ENCODE measurements at regions not wholly inside any gene's neighbourhood (a gene's known extent, or its start where the extent isn't known, plus 50 kb on each side); places are given as distances from the start of the nearest gene placed in this dataset.

DNA sequence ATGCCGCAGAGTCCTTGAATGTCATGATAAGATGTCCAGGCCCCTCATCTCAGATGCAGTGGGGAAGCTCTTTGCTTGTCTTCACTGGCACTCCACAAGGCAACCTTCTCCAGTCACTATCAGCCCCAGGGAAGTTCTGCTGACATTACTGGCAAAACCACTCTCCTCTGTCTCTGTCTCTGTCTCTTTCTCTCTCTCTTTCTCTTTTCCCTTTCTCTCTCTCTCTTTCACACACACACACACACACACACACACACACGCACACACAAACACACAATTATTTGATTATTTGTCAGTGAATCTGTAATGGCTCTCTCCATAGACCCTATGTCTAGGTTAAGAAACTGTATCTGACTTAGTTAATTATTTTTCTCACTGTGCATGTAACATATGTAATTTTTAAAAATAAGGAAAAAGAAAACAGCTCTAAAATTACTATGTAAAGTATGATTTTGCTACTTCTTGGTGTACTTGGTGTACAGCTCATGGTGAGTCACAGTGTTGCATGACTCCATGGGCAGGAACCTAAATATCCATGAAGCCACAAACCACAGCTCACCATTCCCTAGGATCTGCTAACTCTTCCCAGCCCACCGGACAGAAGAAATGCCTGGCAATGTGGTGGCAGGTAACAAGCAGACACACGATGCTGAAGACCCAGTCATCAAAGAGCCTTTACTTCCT is 594.9 kb upstream of the ID2 start:
- no peak for DNase-seq (ENCODE audit: low read depth)

DNA sequence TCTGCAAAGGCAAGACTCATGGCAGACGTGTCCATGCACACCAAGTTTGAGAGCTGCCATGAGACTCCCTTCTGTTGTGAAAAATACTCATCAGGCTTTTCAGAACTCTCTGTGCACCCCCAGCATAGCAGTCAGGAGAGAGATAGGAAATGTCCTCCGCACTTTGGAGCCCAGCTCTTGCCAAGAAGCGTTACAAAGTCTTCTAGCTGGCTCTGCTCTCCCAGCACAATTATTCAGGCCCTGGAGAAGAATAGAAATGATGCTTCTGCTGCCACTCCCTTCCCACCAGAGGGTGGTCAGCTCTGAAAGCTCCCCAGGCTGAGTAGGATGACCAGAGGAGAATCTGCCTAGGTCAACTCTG is 594.4 kb upstream of the ID2 start:
- no peak for DNase-seq (ENCODE audit: low read depth)

DNA sequence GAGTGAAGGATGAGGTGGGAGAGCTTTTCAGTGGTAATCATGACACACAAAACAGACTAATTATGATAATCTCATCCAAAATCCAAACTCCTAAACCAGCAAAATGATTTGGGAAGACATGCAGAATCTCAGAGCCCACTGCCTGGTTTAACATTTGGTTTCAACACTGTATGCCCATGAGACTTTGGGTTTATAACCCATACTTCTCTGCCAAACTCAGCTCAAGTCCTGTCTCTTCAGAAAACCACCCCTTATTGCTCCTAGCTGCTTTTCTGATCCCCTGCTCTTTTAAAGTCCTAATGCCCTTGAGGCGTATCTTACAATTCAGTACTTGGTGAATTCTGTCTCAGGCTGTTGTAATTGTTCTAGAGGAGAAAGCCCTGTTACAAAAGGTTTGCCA is 593.0 kb upstream of the ID2 start:
- DNase-seq (ENCODE audit: low read depth): no peak

DNA sequence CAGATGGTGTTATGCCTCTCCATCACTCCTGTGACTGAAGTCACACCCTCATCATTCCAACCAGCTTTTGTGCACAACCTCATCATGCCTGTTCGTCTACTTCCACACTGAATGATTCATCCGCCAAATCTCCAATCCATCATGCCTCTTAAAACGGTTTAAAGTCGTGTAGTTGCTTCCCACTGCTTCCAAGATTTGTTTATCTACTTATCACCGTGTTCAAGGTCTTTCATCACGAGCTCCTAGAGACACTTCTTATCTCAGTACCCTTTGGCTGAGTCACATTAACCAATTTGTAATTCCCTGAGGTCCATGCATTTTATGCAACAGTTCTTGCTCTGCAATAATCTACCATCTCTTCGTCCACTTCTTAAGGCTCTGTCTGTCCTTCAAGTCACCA is 592.3 kb upstream of the ID2 start:
- DNase-seq (ENCODE audit: low read depth): no peak

DNA sequence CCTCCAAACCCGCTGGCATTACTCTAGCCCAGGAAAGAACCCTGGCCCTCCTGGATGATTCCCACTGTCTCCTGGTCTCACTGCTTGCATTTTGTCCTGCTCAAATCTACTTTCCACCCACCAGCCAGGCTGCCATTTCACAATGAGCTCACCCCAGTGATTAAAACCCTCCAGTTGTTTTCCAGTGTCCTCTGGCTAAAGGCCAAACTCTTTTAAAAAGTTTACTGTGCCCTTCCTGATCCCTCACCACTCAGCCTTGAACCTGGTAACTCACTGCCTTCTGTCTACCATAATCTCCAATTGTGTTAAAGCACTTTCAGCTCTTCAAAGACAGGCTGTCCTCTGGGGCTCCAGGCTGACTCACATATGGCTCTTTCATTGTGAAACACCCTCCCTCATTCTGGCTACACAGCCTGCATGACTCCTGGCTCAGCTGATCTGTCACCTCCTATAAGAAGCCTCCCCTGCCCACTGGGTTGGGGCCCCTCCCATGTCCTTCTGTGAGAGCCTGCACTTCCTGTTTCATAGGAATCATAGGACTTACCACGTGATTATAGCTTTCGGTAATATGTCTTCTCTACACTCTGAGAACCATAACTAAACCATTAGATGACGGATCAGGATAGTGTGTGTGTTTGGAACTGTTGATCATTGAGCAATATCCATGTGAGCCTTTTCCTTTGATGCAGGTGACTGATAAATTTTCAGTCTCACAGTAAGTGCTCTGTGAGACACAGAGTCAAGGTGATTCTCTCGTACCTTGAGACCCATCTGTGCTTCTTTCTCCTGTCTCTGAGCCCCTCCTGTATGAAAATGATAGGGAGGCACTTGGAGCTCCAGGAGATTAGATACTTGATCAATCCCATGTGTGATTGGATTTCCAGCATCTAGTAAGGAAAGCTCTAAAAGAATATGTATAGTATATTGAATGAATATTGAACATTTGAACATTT is 590.8 kb upstream of the ID2 start:
- DNase-seq (ENCODE audit: low read depth): no peak

DNA sequence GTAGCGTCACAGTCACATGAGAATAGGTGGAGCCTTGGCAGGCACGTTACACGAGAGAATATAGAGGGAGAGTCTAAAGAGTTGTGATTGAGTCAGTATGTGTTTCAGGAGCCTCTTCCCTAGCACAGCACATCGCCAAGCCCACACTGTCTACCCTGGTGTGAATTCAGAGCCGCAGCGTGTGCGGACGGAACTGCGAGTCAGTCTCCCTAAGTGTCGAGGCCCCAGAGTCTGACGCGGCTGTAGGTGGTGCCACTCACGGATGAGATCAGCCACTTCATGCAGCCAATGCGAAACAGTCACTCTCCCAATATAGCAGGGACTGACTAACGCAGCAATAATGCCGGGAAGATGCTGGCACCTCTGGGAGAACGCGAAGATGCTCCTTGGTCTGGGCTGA is 587.3 kb upstream of the ID2 start:
- DNase-seq (ENCODE audit: low read depth): no peak

DNA sequence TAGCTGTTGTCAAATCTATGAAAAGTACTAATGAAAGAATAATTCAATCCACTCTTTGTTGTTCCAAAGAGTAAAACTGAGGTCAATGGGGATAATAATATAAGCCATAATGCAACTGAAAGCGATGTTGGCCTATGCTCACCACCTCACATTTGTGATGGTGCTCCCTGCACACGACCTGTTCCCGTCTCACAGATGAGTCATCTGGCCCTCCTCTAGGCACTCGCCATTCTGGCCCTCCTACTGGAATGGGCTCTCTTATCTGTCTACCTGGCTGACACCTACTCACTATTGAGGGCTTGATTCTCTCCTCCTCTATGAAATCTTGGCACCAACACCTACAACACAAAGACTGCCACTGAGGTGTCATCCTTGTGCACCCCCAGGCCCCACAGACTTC is 585.9 kb upstream of the ID2 start:
- no peak for DNase-seq (ENCODE audit: low read depth)

DNA sequence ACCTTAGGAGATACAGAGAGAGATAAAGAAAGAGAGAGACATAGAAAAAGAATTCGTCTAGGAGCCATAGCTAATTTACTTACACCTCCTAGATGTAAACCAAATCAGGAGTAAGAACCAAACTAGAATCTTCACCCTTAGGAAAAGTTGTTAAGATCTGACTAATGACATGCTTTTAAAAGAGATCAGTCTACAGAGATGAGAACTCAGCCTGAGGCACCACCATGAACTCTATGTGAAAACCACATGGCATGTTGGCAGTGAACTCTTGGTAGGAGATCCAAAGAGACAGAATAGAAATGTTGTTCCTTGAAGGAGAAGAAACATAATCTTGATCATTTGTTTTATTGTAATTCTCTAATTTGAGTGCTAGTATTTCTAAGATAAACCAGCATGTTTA is 585.4 kb upstream of the ID2 start:
- DNase-seq (ENCODE audit: low read depth): no peak

DNA sequence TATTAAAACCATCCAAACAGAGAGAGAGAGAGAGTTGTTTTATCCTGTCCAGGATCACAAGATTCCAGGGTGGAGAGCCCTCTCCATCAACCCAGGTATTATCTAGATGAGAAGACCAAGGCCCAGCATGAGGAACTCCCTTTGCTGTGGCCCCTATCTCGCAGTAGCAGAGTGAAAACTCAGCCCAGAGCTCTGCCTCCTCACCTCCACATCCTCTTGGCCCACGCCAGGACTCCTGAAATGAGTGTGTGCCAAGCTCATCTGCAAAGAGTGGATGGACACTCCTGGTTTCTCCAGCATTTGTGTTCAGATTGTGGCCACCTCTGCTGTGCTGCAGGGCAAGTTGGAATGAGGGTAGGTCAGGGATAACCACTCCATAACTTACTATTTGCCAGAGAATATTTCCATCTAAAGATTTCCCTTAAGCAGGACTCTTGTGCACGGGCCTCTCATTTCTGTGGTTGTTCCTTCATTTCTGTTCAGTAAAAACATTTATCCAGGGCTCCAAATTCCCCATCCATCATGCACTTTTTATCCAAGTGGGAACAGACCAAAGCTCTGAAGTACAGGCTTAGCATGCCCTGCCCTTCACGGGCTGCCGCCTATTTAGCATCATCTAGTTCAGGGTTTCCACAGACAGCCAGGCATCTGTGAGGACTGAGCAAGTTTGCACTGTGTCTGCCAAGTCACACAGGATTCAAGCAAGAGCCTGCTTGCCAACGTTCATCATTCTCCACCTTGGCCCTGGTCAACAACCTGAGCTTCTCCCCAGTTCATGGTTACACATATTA is 583.2 kb upstream of the ID2 start:
- DNase-seq (ENCODE audit: low read depth): no peak

DNA sequence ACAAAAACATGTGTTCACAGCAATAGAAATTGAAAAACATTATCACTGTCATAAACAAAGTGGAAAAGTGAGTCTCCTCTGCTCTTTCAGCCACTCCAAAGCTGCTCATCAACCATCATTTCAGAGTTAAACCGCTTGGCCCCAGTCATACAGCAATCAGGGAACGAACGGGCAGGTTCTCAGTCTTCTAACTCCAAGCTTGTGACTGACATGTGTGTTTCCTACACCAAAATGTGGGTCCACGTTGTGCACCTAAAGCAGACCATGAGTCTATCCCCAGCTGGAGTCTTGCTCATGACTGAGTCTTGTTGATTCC is 582.6 kb upstream of the ID2 start:
- no peak for DNase-seq (ENCODE audit: low read depth)

DNA sequence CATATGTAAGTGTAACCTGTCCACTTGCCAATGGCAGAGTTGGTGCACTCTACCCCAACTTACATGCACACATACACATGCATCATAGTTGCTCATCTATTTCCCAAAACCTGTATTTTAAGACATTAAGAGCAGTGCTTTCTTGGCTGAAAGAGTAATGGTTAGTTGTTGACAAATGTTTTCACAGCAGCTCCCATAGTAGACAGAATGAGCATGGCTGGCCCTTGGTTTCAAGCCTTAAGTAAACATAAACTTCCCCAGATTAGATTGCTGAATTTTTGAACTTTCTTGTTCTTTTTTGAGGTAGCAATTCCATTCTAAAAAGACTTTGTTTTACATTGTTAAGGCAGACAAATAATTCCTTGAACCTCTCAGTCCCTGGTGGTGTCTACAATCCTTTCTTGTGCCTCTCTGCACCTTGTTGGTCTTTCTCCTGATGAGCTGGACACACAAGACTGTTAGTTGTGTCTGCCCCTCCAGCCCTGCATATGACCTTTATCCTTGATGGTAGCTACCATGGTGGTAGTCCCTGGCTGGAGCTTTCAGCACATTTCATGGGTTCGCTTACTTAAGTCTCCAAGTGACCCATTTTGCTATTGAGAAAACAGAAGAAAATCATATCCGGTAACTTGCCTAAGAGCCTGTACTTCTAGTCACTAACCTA is 580.1 kb upstream of the ID2 start:
- DNase-seq (ENCODE audit: low read depth): no peak

DNA sequence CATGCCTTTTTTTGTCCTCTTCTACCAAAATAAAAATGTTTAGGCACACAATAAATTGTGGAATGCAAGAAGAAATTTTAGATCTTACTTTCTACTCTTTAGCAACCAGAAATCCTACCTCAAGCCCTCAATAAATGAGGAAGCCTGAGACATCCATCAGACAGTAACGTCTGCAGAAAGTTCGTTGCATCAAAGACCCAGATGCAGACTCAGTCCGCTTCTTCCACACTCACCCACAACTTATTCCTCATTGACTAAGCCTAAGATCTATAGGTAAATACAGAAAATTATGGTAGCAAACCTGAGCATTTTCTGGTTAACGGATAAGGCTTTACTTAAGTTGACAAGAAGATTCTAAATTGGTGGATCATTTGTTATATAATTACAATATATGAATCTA is 579.4 kb upstream of the ID2 start:
- DNase-seq (ENCODE audit: low read depth): no peak

DNA sequence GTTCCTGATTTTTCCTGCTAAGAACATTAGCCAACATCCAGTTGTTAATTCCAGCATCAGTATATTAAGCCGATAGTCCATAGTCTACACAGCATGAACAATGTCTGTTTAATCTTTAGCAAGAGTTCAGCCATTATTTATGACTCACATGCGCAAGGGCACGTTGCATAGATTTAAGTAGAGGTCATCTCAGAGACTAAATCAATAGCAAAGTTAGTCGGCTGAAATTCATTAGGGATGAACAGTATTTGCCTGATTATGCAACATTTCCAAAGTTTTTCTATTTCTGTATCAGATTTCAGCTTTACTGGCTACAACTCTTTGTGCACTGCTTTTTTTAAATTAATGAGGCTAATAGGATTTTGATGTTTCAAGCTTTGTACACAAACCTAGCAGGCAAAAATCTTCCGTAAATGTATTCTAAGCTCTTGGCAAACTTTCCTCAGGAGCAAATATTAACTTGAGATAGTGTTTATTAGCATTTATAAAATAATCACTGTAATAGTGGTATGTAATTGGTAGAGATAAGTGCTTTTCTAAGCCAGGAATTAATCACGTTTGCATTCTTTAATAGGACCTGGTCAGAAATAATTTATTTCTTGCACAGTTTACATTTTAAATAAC is 578.7 kb upstream of the ID2 start:
- DNase-seq (ENCODE audit: low read depth): no peak

DNA sequence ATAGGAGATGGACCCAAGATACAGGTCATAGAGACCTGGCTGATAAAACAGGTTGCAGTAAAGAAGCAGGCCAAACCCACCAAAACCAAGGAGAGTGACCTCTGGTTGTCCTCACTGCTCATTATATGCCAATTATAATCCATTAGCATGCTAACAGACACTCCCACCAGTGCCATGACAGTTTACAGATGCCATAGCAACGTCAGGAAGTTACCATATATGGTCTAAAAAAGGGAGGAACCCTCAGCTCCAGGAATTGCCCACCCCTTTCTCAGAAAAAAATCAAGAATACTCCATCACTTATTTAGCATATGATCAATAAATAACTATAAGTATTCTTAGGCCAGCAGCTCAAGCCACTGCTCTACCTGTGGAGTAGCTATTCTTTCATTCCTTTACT is 574.7 kb upstream of the ID2 start:
- no peak for DNase-seq (ENCODE audit: low read depth)

DNA sequence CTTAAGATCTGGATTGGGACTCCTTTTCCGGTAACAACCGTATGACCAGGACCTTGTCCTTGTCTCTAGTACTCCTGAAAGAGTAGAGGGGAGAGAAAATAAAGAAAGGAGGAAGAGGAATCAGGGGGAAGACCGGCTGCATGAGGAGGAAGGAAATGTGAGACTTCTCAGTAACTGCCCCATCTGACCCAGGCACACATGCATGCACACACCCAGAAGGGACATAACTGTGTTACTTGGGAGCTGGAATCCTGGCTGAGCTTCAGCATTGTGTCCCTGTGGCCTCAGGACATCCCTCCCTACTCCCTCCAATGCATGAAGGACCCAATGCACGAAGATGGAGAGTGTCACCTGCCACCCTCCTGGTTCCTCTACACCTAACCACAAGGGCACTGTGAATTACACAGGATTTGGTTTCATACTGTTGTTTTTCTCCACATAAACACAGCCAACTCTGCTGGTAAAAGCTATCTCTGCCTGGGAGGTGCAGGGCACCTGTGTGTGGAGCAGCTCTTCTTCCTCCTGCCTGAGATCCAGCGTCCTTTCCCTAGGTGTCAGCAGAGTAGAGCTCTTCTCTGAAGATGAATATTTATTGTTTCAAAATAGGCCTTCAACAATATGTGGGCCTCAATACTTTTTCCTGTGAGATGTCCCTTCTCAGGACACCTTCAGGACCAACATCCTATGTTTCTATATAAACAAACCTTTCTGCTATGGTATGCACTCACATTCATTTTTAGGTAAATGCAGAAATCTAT is 574.1 kb upstream of the ID2 start:
- no peak for DNase-seq (ENCODE audit: low read depth)

DNA sequence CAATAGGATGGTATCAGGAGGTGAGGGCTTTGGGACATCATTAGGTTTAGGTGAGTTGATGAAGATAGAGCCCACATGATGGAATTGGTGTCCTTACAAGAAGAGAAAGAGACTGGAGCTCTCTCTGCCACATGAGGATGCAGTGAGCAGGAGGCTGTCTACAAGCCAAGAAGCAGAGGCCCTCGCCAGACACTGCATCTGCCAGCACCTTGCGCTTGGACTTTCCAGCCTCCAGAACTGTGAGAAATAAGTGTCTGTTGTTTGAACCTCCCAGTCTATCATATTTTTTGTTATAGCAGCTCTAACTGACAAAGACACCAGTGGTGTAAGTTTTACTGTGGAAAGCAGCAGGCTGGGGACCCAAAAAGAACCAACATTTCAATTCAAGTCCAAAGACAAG is 571.1 kb upstream of the ID2 start:
- DNase-seq (ENCODE audit: low read depth): no peak

DNA sequence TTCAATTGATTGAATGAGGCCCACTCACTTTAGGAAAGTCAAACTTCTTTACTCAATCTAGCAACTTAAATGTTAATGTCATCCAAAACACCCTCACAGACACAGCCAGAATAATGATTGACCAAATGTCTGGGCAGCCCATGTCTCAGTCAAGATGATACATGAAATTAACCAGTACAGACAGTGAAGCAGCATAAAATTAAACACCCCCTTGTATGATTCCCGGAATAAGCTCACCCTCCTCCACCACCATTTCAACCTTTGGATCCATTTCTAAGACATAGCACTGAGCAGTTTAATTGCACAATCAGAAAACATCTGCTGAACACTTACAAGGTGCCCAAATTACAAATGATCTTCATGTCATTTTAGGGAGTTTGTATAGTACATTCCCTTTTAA is 570.7 kb upstream of the ID2 start:
- no peak for DNase-seq (ENCODE audit: low read depth)

DNA sequence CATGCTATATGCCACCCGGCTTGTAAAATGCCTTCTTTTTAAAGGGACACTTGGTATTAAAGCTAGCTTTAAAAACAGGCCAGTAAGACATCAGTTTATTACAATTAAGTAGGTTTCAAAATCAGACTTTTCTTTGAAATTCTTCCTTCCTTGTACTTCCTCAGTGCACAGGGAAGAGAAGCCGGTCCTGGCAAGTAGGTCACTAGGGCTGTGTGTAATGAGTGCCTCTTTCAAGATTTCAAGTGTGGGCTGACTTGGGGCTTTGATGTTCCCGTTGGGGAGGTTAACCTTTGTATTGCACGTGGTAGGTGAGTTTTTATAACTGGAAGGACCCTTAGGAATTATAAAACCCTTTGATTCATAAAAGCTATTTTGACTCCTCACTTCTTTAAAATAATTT is 566.4 kb upstream of the ID2 start:
- no peak for DNase-seq (ENCODE audit: low read depth)

DNA sequence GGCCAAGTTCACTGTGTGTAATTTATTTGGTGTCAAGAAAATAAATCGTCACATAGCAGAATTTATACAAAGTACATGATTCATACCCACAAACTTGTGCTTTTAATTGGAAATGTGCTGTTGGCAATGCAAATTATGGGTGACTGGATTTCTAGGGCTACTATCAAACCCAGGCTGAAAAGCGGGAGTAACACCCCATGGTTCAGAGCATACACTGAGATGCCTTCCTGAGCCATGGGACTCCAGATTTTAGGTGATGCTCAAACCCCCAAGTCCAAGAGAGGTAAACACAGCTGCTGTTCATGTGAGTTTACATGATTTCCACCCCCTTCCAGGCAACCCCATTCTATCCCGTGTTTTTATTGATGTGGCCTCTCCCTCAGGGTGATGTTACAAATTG is 565.9 kb upstream of the ID2 start:
- DNase-seq (ENCODE audit: low read depth): no peak

DNA sequence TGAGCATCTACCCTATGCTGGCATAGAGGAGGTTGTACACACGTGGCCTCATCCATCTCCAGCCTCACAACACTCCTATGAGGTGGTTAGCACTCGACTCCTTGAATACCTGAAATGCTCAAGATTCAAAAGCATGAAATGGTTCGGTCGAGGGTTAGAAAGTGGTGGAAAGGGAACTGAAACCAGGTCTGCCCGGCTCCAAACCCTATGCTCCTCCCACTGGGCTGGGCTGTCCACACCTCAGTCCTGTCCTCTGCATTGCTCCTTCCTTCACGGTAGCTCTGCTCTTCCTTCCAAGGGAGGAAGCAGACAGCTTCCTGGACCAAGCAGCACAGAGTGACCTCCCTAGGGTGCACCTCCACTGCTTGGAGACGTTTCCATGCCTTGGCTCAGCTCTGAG is 565.2 kb upstream of the ID2 start:
- no peak for DNase-seq (ENCODE audit: low read depth)

Measured in activated T-helper 1 cell treated with Interleukin-2 at 50 U/mL for 16 hours (primary cell).